ENCODE measurements at regions not wholly inside any gene's neighbourhood (a gene's known extent, or its start where the extent isn't known, plus 50 kb on each side); places are given as distances from the start of the nearest gene placed in this dataset.
A peak's percentile ranks its signal among the peaks of the same experiment; 100 is the strongest.
"Not testable (repeated sequence)": the region's sequence is repeated elsewhere in the genome, so short reads cannot be mapped to it uniquely, and the experiment has no call there.

DNA sequence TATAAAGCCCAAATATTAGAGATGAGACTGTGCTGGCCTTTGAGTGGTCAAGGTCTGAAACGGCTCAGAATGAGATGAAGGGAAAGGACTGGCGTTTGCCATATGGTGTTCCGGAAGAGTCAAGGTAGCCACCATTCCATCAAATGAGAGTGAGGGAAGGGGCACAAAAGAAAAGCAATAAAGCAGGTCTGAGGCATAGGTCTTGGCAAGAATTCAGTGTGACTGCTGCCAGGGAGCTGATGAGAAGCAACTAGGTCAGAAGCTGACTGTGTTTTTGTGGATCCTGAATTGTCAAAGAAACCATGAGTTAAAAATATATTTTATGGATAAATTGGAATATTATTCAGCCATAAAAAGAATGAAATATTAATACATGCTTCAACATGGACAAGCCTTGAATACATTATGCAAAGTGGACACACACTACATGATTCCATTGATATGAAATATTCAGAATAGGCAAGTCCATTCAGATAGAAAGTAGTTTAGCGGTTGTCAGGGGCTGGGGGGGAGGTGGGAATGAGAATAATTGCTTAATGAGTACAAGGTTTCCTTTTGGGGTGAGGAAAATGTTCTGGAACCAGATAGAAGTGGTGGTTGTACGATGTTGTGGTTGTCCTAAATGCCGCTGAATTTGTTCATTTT lies 374.6 kb downstream of the ANAPC1 start:
- POLR2A ChIA-PET; DNase-seq (ENCODE audit: low read depth, low spot score); H3K27ac ChIP-seq (ENCODE audit: low read length); H3K4me3 ChIP-seq (ENCODE audit: low read depth in 2 of 2, low read length in 2 of 2); H3K4me1 ChIP-seq (ENCODE audit: control insufficient read depth, insufficient read depth, low read length); H3K9me3 ChIP-seq (ENCODE audit: control insufficient read depth, insufficient read depth, low read depth, low read length); in situ Hi-C loops (cut with HindIII; ENCODE audit: low pct_unique_long_range_greater_than_20kb, low sequenced_read_pairs); H3K36me3 ChIP-seq (ENCODE audit: control insufficient read depth, insufficient read depth, low read length); BruUV-seq (replicated peaks); H3K27me3 ChIP-seq (ENCODE audit: control insufficient read depth, insufficient read depth, low read length); intact Hi-C loops (cut with micrococcal nuclease; ENCODE audit: unreplicated experiment); ATAC-seq; CTCF ChIA-PET: not testable (repeated sequence)

DNA sequence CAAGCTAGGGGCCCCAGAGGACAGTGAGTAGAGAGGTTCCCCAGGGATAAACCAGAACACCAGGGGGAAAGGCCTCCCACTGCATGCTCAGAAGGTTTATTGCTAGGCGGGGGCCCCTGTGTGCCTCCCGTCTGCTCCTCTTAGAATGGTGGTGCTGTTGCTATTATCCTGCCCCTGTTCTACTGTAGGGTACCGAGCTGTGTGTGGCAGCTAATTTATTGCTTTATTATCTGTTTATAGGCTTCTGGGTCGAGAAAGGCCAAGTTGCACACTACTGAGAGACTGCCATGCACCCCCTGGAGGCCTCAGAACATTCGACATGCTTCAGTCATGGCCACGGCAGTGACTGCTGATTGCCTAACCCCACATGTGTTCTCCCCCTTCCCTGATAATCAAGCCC lies 373.6 kb downstream of the ANAPC1 start:
- H3K4me3 ChIP-seq (ENCODE audit: low read depth in 2 of 2, low read length in 2 of 2); H3K27me3 ChIP-seq (ENCODE audit: control insufficient read depth, insufficient read depth, low read length); POLR2A ChIA-PET; intact Hi-C loops (cut with micrococcal nuclease; ENCODE audit: unreplicated experiment); in situ Hi-C loops (cut with HindIII; ENCODE audit: low pct_unique_long_range_greater_than_20kb, low sequenced_read_pairs); CTCF ChIA-PET; BruUV-seq (replicated peaks); H3K4me1 ChIP-seq (ENCODE audit: control insufficient read depth, insufficient read depth, low read length); ATAC-seq; H3K27ac ChIP-seq (ENCODE audit: low read length); H3K9me3 ChIP-seq (ENCODE audit: control insufficient read depth, insufficient read depth, low read depth, low read length); H3K36me3 ChIP-seq (ENCODE audit: control insufficient read depth, insufficient read depth, low read length); DNase-seq (ENCODE audit: low read depth, low spot score): not testable (repeated sequence)

DNA sequence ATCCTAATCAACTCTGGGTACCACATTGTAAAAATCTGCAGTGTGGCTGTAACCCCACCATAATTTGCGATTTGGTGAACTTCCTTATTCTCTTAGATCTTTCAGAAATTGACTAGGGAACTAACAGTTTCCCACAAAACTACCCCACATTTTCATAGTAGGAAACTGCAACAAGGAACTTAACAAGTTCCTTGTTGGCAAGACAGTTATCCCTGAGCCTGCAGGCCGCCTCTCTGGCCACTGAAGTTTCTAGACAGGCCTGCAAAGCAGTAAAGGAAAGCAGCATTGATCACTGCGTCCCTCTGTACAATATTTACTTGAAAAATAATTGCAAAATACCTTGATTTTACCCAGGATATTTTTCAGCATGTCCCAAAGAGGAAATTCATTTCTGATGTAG lies 372.9 kb downstream of the ANAPC1 start:
- POLR2A ChIA-PET; in situ Hi-C loops (cut with HindIII; ENCODE audit: low pct_unique_long_range_greater_than_20kb, low sequenced_read_pairs); BruUV-seq (replicated peaks); H3K4me1 ChIP-seq (ENCODE audit: control insufficient read depth, insufficient read depth, low read length); H3K27ac ChIP-seq (ENCODE audit: low read length); H3K4me3 ChIP-seq (ENCODE audit: low read depth in 2 of 2, low read length in 2 of 2); H3K27me3 ChIP-seq (ENCODE audit: control insufficient read depth, insufficient read depth, low read length); H3K9me3 ChIP-seq (ENCODE audit: control insufficient read depth, insufficient read depth, low read depth, low read length); H3K36me3 ChIP-seq (ENCODE audit: control insufficient read depth, insufficient read depth, low read length); intact Hi-C loops (cut with micrococcal nuclease; ENCODE audit: unreplicated experiment); ATAC-seq; DNase-seq (ENCODE audit: low read depth, low spot score): not testable (repeated sequence)
- CTCF ChIA-PET = interaction anchor here (0.7 kb wide), 1 partner anchor 207 kb away, joined by 3 read pairs; no protein-coding TSS in a partner anchor

DNA sequence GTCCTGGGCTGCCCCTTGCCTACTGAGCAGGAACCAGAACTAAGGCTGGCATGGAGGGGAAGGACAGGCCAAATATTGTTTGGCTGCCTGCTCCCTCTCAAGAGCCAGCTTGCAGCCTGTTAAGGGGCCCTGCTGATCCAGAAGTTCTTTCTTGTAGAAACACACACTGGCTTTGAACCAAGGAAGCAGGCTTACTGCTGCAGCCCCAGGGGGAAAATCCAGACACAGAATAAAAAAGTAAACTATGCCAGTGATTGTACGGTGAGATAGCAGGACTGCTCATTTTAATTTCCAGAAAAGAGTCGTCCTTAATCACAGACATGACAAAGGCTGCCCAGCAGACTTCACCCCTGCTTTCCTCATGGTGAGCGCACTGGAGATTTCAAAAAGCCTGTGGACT lies 371.6 kb downstream of the ANAPC1 start:
- intact Hi-C loops (cut with micrococcal nuclease; ENCODE audit: unreplicated experiment); in situ Hi-C loops (cut with HindIII; ENCODE audit: low pct_unique_long_range_greater_than_20kb, low sequenced_read_pairs): not testable (repeated sequence)
- ATAC-seq = peak; percentile 67

DNA sequence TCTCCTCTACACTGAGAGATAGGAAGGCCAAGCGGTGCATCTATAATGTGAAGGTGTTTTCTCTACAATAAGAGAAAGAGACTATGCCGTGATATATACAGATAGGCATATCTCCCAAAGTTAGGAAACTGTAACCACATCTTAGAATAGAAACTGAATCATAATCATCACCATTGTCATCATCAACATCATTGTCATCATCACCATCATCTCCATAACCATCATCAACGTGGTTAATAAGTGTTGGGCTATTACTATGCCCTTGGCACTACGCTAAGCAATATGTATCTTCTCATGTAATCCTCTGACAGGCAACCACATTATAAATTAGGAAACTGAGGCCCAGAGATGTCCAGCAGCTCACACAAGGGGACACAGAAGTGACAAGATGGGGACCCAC lies 369.9 kb downstream of the ANAPC1 start:
- H3K9me3 ChIP-seq (ENCODE audit: control insufficient read depth, insufficient read depth, low read depth, low read length); H3K27me3 ChIP-seq (ENCODE audit: control insufficient read depth, insufficient read depth, low read length); H3K4me3 ChIP-seq (ENCODE audit: low read depth in 2 of 2, low read length in 2 of 2); in situ Hi-C loops (cut with HindIII; ENCODE audit: low pct_unique_long_range_greater_than_20kb, low sequenced_read_pairs); ATAC-seq; DNase-seq (ENCODE audit: low read depth, low spot score); H3K36me3 ChIP-seq (ENCODE audit: control insufficient read depth, insufficient read depth, low read length); CTCF ChIA-PET; H3K4me1 ChIP-seq (ENCODE audit: control insufficient read depth, insufficient read depth, low read length); H3K27ac ChIP-seq (ENCODE audit: low read length); intact Hi-C loops (cut with micrococcal nuclease; ENCODE audit: unreplicated experiment); BruUV-seq (replicated peaks); POLR2A ChIA-PET: not testable (repeated sequence)

More for the DNA sequence above, 371.6 kb downstream of the ANAPC1 start:
- H3K27ac ChIP-seq (ENCODE audit: low read length) = peak overlapping the region; percentile 17; the same call in 1 of the 2 replicates
- POLR2A ChIA-PET; H3K9me3 ChIP-seq (ENCODE audit: control insufficient read depth, insufficient read depth, low read depth, low read length); CTCF ChIA-PET; H3K27me3 ChIP-seq (ENCODE audit: control insufficient read depth, insufficient read depth, low read length); DNase-seq (ENCODE audit: low read depth, low spot score); BruUV-seq (replicated peaks); H3K4me1 ChIP-seq (ENCODE audit: control insufficient read depth, insufficient read depth, low read length); H3K36me3 ChIP-seq (ENCODE audit: control insufficient read depth, insufficient read depth, low read length); H3K4me3 ChIP-seq (ENCODE audit: low read depth in 2 of 2, low read length in 2 of 2): not testable (repeated sequence)

DNA sequence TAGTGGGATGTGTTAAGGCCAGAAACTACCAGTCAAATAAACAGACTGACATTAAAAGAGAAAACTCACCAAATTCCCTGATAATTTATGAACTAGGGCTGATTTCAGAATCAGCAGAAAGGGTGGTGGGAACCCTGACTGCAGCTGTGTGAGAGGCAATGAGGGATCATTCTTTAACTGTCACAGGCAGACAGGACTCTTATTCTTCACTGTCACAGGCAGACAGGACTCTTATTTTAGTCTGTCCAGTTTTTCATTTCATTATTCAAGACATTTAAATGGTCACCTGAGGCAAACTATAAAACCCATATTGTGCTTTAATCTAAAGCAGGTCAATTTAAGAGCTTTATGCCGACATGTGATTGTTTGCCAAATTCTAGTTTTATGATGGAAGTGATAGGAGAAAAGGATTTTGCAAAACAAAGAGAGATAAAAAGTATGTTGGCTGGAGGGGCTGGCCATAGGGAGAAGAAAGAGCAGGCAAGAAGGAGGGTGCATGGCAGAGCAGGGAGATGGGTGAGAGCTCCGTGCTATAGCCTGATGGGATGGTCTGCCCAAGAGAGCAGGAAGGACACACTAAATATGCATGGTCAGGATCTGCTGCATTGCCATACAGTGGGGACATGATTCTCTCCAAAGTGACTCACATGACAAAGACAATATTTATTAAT lies 366.8 kb downstream of the ANAPC1 start:
- ATAC-seq; POLR2A ChIA-PET; BruUV-seq (replicated peaks); DNase-seq (ENCODE audit: low read depth, low spot score); intact Hi-C loops (cut with micrococcal nuclease; ENCODE audit: unreplicated experiment); H3K9me3 ChIP-seq (ENCODE audit: control insufficient read depth, insufficient read depth, low read depth, low read length); H3K36me3 ChIP-seq (ENCODE audit: control insufficient read depth, insufficient read depth, low read length); H3K27me3 ChIP-seq (ENCODE audit: control insufficient read depth, insufficient read depth, low read length); CTCF ChIA-PET; in situ Hi-C loops (cut with HindIII; ENCODE audit: low pct_unique_long_range_greater_than_20kb, low sequenced_read_pairs); H3K4me3 ChIP-seq (ENCODE audit: low read depth in 2 of 2, low read length in 2 of 2); H3K27ac ChIP-seq (ENCODE audit: low read length); H3K4me1 ChIP-seq (ENCODE audit: control insufficient read depth, insufficient read depth, low read length): not testable (repeated sequence)

DNA sequence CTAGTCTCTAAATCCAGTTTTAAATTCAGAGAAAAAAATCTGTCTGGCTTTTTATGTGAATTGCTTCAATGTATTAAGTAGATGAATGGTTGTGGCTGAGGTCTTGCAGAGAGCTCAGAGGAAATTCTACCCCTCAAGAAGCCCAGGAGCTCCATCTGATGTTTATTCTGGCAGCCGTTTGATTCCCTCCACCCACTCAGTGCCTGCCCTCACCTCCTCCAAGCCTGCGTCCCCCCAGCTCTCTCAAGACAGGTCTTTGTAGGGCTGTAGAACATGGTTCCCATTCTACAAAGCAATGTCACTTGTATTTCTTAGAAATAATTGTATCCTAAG lies 366.3 kb downstream of the ANAPC1 start:
- H3K9me3 ChIP-seq (ENCODE audit: control insufficient read depth, insufficient read depth, low read depth, low read length); ATAC-seq; DNase-seq (ENCODE audit: low read depth, low spot score); intact Hi-C loops (cut with micrococcal nuclease; ENCODE audit: unreplicated experiment); H3K36me3 ChIP-seq (ENCODE audit: control insufficient read depth, insufficient read depth, low read length); H3K4me1 ChIP-seq (ENCODE audit: control insufficient read depth, insufficient read depth, low read length); H3K27me3 ChIP-seq (ENCODE audit: control insufficient read depth, insufficient read depth, low read length); POLR2A ChIA-PET; CTCF ChIA-PET; H3K27ac ChIP-seq (ENCODE audit: low read length); in situ Hi-C loops (cut with HindIII; ENCODE audit: low pct_unique_long_range_greater_than_20kb, low sequenced_read_pairs); BruUV-seq (replicated peaks); H3K4me3 ChIP-seq (ENCODE audit: low read depth in 2 of 2, low read length in 2 of 2): not testable (repeated sequence)
